ENCODE measurements at regions not wholly inside any gene's neighbourhood (a gene's known extent, or its start where the extent isn't known, plus 50 kb on each side); places are given as distances from the start of the nearest gene placed in this dataset.

DNA sequence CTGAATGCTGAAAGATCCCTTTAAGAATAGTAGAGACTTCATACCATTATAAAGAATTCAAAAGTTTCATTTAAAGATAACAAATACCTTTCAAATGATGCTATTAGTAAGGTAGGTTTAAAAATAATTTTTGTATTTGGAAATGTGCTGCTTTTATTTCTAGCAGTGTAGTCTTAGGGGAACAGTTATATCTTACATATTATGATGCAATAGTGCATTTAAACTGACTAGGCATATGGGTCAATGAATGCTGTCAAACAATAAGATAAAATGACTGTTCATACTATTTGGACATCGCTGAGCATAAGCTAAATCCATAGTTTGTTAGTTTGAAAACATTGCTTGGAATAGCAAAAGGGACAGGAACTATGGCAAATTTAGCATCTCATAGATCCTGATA is 354.8 kb upstream of the SEMA3A start:
- TF ChIP-seq, protein P1, sequence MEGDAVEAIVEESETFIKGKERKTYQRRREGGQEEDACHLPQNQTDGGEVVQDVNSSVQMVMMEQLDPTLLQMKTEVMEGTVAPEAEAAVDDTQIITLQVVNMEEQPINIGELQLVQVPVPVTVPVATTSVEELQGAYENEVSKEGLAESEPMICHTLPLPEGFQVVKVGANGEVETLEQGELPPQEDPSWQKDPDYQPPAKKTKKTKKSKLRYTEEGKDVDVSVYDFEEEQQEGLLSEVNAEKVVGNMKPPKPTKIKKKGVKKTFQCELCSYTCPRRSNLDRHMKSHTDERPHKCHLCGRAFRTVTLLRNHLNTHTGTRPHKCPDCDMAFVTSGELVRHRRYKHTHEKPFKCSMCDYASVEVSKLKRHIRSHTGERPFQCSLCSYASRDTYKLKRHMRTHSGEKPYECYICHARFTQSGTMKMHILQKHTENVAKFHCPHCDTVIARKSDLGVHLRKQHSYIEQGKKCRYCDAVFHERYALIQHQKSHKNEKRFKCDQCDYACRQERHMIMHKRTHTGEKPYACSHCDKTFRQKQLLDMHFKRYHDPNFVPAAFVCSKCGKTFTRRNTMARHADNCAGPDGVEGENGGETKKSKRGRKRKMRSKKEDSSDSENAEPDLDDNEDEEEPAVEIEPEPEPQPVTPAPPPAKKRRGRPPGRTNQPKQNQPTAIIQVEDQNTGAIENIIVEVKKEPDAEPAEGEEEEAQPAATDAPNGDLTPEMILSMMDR (IDR thresholded peaks at IDR 0.05) = no peak
- TF ChIP-seq, protein P2, sequence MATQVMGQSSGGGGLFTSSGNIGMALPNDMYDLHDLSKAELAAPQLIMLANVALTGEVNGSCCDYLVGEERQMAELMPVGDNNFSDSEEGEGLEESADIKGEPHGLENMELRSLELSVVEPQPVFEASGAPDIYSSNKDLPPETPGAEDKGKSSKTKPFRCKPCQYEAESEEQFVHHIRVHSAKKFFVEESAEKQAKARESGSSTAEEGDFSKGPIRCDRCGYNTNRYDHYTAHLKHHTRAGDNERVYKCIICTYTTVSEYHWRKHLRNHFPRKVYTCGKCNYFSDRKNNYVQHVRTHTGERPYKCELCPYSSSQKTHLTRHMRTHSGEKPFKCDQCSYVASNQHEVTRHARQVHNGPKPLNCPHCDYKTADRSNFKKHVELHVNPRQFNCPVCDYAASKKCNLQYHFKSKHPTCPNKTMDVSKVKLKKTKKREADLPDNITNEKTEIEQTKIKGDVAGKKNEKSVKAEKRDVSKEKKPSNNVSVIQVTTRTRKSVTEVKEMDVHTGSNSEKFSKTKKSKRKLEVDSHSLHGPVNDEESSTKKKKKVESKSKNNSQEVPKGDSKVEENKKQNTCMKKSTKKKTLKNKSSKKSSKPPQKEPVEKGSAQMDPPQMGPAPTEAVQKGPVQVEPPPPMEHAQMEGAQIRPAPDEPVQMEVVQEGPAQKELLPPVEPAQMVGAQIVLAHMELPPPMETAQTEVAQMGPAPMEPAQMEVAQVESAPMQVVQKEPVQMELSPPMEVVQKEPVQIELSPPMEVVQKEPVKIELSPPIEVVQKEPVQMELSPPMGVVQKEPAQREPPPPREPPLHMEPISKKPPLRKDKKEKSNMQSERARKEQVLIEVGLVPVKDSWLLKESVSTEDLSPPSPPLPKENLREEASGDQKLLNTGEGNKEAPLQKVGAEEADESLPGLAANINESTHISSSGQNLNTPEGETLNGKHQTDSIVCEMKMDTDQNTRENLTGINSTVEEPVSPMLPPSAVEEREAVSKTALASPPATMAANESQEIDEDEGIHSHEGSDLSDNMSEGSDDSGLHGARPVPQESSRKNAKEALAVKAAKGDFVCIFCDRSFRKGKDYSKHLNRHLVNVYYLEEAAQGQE (IDR thresholded peaks at IDR 0.05; ENCODE audit: insufficient read depth in 1 of 2, low read depth in 2 of 2, low read length in 1 of 2) = no peak
- TF ChIP-seq POLR2AphosphoS5 (IDR thresholded peaks at IDR 0.05; ENCODE audit: low read depth, low read length) (no peak), TCF7L2 (IDR thresholded peaks at IDR 0.05; ENCODE audit: low read depth, low read length) (no peak), SIN3A (IDR thresholded peaks at IDR 0.05; ENCODE audit: borderline replicate concordance, insufficient read depth, low read depth, low read length) (no peak)
